DND-41 (cell line): ENCODE measurements at regions not wholly inside any gene's neighbourhood (a gene's known extent, or its start where the extent isn't known, plus 50 kb on each side); places are given as distances from the start of the nearest gene placed in this dataset.

Experiments used
- EZH2 ChIP-seq: IDR thresholded peaks from 3 replicates; pipeline ENCODE4 v1.6.1; 2012; ENCODE audit warnings: borderline replicate concordance, low read depth, mild to moderate bottlenecking, moderate library complexity, low read length, inconsistent platforms; ENCODE audit not compliant: severe bottlenecking
- TF ChIP-seq, protein P1 (sequence below): IDR thresholded peaks from 2 replicates; pipeline ENCODE4 v1.5.1; 2012; ENCODE audit warnings: borderline replicate concordance, low read length, moderate library complexity, mild to moderate bottlenecking; ENCODE audit not compliant: poor library complexity, severe bottlenecking; ENCODE audit errors: extremely low read depth

DNA sequence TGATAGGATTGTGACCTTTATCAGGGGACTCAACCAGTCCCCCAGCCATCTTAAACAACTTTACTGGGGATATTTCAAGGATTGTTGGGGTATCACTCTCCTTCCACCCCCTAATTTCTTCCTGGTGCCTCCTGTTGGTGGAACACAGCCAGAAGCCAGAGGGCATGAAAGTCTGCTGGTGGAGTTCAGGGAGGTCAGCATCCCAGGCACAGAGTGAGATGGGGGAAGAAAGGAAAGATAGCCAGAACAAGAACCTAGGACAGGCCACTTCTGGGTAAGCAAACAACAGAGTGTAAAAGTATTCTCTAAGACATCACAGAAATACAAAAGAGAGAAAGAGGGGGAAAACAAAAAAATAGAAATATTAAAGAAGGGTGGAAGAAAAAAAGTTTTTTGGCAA is 101.8 kb downstream of the SPRY2 start:
- TF ChIP-seq, protein P1, sequence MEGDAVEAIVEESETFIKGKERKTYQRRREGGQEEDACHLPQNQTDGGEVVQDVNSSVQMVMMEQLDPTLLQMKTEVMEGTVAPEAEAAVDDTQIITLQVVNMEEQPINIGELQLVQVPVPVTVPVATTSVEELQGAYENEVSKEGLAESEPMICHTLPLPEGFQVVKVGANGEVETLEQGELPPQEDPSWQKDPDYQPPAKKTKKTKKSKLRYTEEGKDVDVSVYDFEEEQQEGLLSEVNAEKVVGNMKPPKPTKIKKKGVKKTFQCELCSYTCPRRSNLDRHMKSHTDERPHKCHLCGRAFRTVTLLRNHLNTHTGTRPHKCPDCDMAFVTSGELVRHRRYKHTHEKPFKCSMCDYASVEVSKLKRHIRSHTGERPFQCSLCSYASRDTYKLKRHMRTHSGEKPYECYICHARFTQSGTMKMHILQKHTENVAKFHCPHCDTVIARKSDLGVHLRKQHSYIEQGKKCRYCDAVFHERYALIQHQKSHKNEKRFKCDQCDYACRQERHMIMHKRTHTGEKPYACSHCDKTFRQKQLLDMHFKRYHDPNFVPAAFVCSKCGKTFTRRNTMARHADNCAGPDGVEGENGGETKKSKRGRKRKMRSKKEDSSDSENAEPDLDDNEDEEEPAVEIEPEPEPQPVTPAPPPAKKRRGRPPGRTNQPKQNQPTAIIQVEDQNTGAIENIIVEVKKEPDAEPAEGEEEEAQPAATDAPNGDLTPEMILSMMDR = no peak
- no peak for TF ChIP-seq EZH2
